ENCODE measurements at regions not wholly inside any gene's neighbourhood (a gene's known extent, or its start where the extent isn't known, plus 50 kb on each side); places are given as distances from the start of the nearest gene placed in this dataset.

DNA sequence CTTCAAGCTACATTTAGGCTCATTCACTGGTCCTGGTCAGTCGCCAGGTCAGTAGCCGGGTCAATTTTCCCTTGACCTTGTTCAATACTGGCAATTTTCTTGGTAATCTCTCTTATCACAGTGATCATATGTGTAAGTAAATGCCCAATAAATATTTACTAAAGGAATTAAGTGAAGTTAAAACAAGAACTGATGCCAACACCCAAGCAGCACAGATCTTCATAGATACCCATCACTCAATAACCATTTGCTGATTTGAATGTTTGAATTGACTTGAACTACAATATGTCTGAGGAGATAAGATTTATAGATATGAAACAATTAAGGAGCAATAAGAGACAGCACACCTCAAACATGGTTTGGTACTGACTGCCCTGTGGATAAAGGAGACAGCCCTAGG, 100.8 kb upstream of the PREP start:
- TF ChIP-seq, protein P1, sequence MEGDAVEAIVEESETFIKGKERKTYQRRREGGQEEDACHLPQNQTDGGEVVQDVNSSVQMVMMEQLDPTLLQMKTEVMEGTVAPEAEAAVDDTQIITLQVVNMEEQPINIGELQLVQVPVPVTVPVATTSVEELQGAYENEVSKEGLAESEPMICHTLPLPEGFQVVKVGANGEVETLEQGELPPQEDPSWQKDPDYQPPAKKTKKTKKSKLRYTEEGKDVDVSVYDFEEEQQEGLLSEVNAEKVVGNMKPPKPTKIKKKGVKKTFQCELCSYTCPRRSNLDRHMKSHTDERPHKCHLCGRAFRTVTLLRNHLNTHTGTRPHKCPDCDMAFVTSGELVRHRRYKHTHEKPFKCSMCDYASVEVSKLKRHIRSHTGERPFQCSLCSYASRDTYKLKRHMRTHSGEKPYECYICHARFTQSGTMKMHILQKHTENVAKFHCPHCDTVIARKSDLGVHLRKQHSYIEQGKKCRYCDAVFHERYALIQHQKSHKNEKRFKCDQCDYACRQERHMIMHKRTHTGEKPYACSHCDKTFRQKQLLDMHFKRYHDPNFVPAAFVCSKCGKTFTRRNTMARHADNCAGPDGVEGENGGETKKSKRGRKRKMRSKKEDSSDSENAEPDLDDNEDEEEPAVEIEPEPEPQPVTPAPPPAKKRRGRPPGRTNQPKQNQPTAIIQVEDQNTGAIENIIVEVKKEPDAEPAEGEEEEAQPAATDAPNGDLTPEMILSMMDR (conservative IDR thresholded peaks at IDR 0.05; ENCODE audit: low read depth, low read length), result no peak
- DNase-seq (ENCODE audit: low read depth), result no peak
- H3K4me3 ChIP-seq (ENCODE audit: low read depth, low read length), result no peak overlapping the region

DNA sequence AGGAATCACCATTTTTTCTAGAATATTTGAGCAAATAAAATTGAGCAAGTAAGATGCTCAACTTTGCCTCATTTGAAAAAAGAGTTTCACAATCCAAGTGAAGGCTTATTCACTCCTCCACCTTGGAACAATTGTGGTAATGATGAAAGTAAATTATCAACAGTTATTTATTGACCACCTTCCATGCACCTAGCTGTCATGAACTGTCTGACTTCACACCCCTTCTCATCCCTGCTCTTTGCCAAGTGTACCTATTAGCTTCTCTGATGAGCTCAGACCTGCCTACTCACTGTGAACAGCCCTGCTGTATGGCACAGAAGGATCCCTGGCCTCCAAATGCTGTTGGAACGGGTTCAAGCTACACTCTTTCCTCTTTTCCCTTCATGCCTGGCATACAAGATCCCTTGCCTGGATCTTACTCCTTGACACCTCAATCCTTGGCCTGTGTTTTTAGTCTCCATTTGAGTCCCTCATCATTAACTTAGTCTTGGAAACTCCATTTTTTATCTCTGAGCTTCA, 99.0 kb upstream of the PREP start:
- no peak for DNase-seq (ENCODE audit: low read depth)
- H3K4me3 ChIP-seq (ENCODE audit: low read depth, low read length), result no peak overlapping the region
- TF ChIP-seq, protein P1 (conservative IDR thresholded peaks at IDR 0.05; ENCODE audit: low read depth, low read length), result no peak

DNA sequence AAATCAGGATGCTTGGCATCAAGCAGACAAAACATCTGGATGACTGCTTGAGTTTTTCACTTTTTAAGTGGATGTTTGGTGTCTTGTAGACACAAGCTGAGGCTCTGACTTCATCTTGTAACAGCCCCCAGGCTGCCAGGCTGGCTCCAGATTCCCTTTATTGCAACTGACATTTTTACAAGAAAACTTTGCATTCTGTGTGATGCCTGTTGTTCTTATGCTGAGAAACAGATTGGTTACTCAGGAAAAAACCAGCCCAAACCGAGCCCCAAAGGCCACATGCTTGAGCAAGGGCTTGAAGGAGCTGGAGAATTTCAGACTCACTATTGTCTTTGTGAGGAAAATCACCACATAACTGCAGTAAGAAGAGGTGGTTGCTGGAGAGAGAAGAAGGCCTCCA, 98.4 kb upstream of the PREP start:
- DNase-seq (ENCODE audit: low read depth), result no peak
- TF ChIP-seq, protein P1 (conservative IDR thresholded peaks at IDR 0.05; ENCODE audit: low read depth, low read length), result no peak
- H3K4me3 ChIP-seq (ENCODE audit: low read depth, low read length), result no peak overlapping the region

DNA sequence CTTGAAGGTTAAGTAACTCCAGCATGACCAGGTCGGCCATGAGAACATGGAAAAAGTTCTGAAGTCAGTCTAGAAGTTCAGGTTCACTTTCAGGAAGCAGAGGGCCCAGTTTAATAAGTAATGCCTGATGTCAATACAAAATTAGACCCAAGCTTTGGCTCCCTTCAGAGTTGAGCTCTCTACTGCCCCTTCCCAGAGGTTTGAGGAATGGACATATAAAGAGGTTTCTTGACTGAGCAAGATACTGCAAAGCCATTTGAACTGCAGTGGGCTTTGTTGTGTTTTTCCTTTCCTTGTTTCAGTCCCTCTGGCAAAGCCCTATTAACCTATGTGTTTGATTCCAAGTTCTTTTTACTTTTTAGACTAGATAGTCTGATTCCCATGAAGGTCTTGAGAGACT, 97.8 kb upstream of the PREP start:
- TF ChIP-seq, protein P1 (conservative IDR thresholded peaks at IDR 0.05; ENCODE audit: low read depth, low read length), result peak; percentile 20
- H3K4me3 ChIP-seq (ENCODE audit: low read depth, low read length), result no peak overlapping the region
- no peak for DNase-seq (ENCODE audit: low read depth)

DNA sequence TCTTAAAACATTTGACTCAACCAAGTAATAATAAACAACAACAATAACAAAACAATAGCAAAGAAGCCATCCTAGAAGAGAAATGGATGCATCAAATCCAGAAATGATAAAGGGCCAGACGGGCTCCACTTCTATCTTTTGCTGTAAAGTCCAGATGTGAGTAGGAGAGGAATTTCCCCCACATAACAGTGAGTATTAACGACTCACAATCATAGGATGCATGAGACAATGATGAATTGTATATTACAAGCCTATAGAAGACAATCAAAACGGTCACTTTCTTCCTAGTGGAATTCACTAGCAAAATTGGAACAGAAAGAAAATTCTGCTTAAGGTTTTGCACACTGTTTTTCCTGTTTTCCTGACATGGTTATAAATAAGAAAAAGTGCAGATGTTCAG, 97.0 kb upstream of the PREP start:
- TF ChIP-seq, protein P1 (conservative IDR thresholded peaks at IDR 0.05; ENCODE audit: low read depth, low read length), result no peak
- no peak overlapping the region for H3K4me3 ChIP-seq (ENCODE audit: low read depth, low read length)
- DNase-seq (ENCODE audit: low read depth), result no peak

DNA sequence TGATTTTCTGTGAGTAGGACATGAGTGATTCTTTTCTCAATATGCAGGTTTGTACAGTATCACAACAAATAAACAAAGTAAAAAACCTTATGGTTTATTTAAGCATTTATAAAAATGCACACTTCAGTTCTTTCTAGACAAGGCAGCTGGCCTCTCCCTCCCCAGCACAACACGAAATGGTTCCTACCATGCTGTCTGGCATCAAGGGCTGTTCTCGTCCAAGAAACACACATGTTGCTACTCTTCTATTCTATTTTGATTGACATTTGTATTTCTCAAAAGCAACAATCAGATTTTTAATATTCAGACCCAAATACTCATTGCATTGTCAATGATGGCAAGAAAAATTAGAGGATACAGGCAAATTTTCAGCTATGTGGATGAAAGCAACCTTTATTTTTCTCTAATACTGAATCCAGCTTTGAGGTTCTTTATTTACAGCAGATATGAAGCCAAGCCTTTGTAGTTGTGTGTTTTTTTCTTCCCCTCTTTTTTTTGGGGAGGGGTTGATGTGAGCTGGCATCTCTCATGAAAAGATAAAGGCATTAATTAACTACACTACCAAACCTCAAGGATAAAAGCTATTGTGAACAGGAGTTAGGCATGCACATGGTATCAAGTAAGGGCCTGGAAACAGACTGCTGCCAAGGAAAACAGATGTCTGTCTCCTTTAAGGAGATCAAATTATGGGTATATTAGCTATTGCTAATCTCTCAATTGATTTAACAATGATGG, 96.4 kb upstream of the PREP start:
- H3K4me3 ChIP-seq (ENCODE audit: low read depth, low read length), result no peak overlapping the region
- DNase-seq (ENCODE audit: low read depth), result no peak
- TF ChIP-seq, protein P1 (conservative IDR thresholded peaks at IDR 0.05; ENCODE audit: low read depth, low read length), result no peak

DNA sequence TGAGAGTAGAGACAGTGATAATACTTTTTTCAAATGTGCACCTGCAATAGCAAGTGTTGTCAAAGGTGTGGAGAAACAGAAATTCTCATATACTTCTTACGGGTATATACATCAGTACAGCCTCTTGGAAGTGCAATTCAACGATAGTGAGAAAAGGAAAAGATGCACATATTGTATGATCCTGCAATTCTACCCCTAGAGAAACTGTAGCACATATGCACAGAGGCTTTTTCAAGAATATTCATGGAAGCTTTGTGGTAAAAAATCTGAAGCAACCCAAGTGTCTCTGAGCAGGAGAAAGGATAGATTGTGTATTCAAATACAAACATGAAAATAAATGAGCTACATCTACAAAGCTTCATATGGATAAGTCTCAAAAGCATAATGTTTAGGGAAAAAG, 94.7 kb upstream of the PREP start:
- no peak for DNase-seq (ENCODE audit: low read depth)
- TF ChIP-seq, protein P1 (conservative IDR thresholded peaks at IDR 0.05; ENCODE audit: low read depth, low read length), result no peak
- no peak overlapping the region for H3K4me3 ChIP-seq (ENCODE audit: low read depth, low read length)

Measured in choroid plexus epithelial cell (primary cell).